ENCODE measurements at regions not wholly inside any gene's neighbourhood (a gene's known extent, or its start where the extent isn't known, plus 50 kb on each side); places are given as distances from the start of the nearest gene placed in this dataset.

DNA sequence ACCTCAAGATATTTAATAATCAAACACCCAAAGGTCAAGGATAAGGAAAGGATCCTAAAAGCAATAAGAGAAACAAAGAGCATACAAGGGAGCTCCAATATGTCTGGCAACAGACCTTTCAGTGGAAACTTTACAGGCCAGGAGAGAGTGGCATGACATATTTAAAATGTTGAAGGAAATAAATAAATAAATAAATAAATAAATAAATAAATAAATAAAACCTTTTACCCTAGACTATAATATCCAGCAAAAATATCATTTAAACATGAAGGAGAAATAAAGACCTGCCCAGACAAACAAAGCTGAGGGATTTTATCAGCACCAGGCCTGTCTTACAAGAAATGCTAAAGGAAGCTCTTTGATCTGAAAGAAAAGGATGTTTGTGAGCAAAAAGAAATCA, 367.8 kb upstream of the PBX1 start:
- ChIA-PET CTCF (interaction anchor here (0.6 kb wide), 1 partner anchor 470 kb away, joined by 3 read pairs; no protein-coding TSS in a partner anchor), POLR2A (no interaction called here)
- Mint-ChIP-seq H3K4me1 (ENCODE audit: low read depth, unreplicated experiment) (no peaks in the 10 kb centered on the region), H3K9me3 (ENCODE audit: unreplicated experiment) (no peaks in the 10 kb centered on the region), H3K36me3 (ENCODE audit: insufficient read depth, unreplicated experiment) (no peaks in the 10 kb centered on the region), H3K27me3 (ENCODE audit: insufficient read depth, unreplicated experiment) (no peaks in the 10 kb centered on the region), H3K27ac (ENCODE audit: unreplicated experiment) (no peak overlapping the region), H3K4me3 (ENCODE audit: unreplicated experiment) (no peak overlapping the region)
- TF ChIP-seq, protein P1, sequence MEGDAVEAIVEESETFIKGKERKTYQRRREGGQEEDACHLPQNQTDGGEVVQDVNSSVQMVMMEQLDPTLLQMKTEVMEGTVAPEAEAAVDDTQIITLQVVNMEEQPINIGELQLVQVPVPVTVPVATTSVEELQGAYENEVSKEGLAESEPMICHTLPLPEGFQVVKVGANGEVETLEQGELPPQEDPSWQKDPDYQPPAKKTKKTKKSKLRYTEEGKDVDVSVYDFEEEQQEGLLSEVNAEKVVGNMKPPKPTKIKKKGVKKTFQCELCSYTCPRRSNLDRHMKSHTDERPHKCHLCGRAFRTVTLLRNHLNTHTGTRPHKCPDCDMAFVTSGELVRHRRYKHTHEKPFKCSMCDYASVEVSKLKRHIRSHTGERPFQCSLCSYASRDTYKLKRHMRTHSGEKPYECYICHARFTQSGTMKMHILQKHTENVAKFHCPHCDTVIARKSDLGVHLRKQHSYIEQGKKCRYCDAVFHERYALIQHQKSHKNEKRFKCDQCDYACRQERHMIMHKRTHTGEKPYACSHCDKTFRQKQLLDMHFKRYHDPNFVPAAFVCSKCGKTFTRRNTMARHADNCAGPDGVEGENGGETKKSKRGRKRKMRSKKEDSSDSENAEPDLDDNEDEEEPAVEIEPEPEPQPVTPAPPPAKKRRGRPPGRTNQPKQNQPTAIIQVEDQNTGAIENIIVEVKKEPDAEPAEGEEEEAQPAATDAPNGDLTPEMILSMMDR (IDR thresholded peaks at IDR 0.05; ENCODE audit: insufficient read depth in 1 of 2, low read depth in 1 of 2, low read length in 1 of 2, severe bottlenecking in 1 of 2, unreplicated experiment in 1 of 2): no peak
- Histone ChIP-seq H3K36me3 (ENCODE audit: control insufficient read depth, insufficient read depth, low read length) (no peaks in the 10 kb centered on the region), H3K4me1 (no peaks in the 10 kb centered on the region), H3K27me3 (replicated peaks; ENCODE audit: control insufficient read depth, insufficient read depth, low read length) (no peaks in the 10 kb centered on the region), H3K4me3 (ENCODE audit: low read depth, low read length) (no peak overlapping the region), H3K9me3 (no peaks in the 10 kb centered on the region)
- intact Hi-C loops (cut with micrococcal nuclease; ENCODE audit: unreplicated experiment): no loop called here
- BruUV-seq (replicated peaks): no TSS peak
- DNase-seq: no peak

DNA sequence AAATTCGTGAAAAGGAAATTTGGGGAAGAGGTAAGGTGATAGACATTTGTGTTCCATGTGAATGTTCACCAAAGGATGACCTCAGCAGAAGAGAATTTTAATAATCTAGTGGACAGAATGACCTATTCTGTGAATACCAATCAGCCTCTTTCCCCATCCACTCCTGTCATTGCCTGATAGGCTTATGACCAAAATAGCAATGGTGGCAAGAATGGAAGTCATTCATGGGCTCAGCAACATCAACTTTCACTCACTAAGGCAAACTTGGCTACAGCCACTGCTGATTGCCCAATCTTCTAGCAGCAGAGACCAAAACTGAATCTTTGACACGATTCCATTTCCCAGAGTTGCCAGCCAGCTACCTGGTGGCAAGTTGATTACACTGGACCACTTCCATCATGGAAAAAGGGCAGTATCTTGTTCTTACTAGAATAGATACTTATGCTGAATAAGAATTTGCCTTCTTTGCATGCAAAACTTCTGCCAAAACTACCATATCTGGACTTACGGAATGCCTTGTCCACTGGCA, 348.7 kb upstream of the PBX1 start:
- Histone ChIP-seq H3K36me3 (ENCODE audit: control insufficient read depth, insufficient read depth, low read length) (no peaks in the 10 kb centered on the region), H3K4me1 (no peaks in the 10 kb centered on the region), H3K27me3 (replicated peaks; ENCODE audit: control insufficient read depth, insufficient read depth, low read length) (no peaks in the 10 kb centered on the region), H3K4me3 (ENCODE audit: low read depth, low read length) (no peak overlapping the region), H3K9me3 (no peaks in the 10 kb centered on the region)
- intact Hi-C loops (cut with micrococcal nuclease; ENCODE audit: unreplicated experiment): no loop called here
- no peaks in the 10 kb centered on the region for H3K36me3 Mint-ChIP-seq (ENCODE audit: insufficient read depth, unreplicated experiment)
- no peaks in the 10 kb centered on the region for H3K4me1 Mint-ChIP-seq (ENCODE audit: low read depth, unreplicated experiment)
- ChIA-PET POLR2A (no interaction called here), CTCF (no interaction called here)
- TF ChIP-seq, protein P1 (IDR thresholded peaks at IDR 0.05; ENCODE audit: insufficient read depth in 1 of 2, low read depth in 1 of 2, low read length in 1 of 2, severe bottlenecking in 1 of 2, unreplicated experiment in 1 of 2): no peak
- no peak for DNase-seq
- H3K4me3 Mint-ChIP-seq (ENCODE audit: unreplicated experiment): no peak overlapping the region
- H3K27ac Mint-ChIP-seq (ENCODE audit: unreplicated experiment): no peak overlapping the region
- no peaks in the 10 kb centered on the region for H3K27me3 Mint-ChIP-seq (ENCODE audit: insufficient read depth, unreplicated experiment)
- H3K9me3 Mint-ChIP-seq (ENCODE audit: unreplicated experiment): peaks cover 4% of the 10 kb centered on the region
- no TSS peak for BruUV-seq (replicated peaks)

DNA sequence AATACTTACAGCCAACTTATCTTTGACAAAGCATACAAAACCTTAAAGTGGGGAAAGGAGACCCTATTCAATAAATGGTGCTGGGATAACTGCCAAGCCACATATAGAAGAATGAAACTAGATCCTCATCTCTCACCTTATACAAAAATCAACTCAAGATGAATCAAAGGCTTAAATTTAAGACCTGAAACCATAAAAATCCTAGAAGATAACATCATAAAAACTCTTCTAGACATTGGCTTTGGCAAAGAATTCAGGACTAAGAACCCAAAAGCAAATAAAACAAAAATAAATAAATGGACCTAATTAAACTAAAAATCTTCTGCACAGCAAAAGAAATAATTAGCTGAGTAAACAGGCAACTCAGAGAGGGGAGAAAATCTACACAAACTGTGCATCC, 335.6 kb upstream of the PBX1 start:
- ChIA-PET CTCF (no interaction called here), POLR2A (no interaction called here)
- Mint-ChIP-seq H3K27ac (ENCODE audit: unreplicated experiment) (no peak overlapping the region), H3K4me1 (ENCODE audit: low read depth, unreplicated experiment) (no peaks in the 10 kb centered on the region), H3K9me3 (ENCODE audit: unreplicated experiment) (no peaks in the 10 kb centered on the region), H3K4me3 (ENCODE audit: unreplicated experiment) (no peak overlapping the region), H3K27me3 (ENCODE audit: insufficient read depth, unreplicated experiment) (peaks cover 5% of the 10 kb centered on the region), H3K36me3 (ENCODE audit: insufficient read depth, unreplicated experiment) (no peaks in the 10 kb centered on the region)
- Histone ChIP-seq H3K36me3 (ENCODE audit: control insufficient read depth, insufficient read depth, low read length) (no peaks in the 10 kb centered on the region), H3K4me3 (ENCODE audit: low read depth, low read length) (no peak overlapping the region), H3K27me3 (replicated peaks; ENCODE audit: control insufficient read depth, insufficient read depth, low read length) (no peaks in the 10 kb centered on the region; the same call in 1 of the 2 replicates), H3K9me3 (no peaks in the 10 kb centered on the region), H3K4me1 (no peaks in the 10 kb centered on the region)
- DNase-seq: no peak
- BruUV-seq (replicated peaks): no TSS peak
- intact Hi-C loops (cut with micrococcal nuclease; ENCODE audit: unreplicated experiment): no loop called here
- TF ChIP-seq, protein P1 (IDR thresholded peaks at IDR 0.05; ENCODE audit: insufficient read depth in 1 of 2, low read depth in 1 of 2, low read length in 1 of 2, severe bottlenecking in 1 of 2, unreplicated experiment in 1 of 2): no peak
